ENCODE measurements at regions not wholly inside any gene's neighbourhood (a gene's known extent, or its start where the extent isn't known, plus 50 kb on each side); places are given as distances from the start of the nearest gene placed in this dataset.

GRCh38 chr17:73813201-73813600 lies 169.0 kb upstream of the SDK2 start:
- no peak for DNase-seq (ENCODE audit: low spot score)

- no peak for DNase-seq (ENCODE audit: low spot score)
These were observed 169.8 kb upstream of the SDK2 start for GRCh38 chr17:73814075-73814474.

GRCh38 chr17:73815474-73815873 lies 171.2 kb upstream of the SDK2 start:
- DNase-seq (ENCODE audit: low spot score) = no peak

GRCh38 chr17:73819440-73820395 lies 175.5 kb upstream of the SDK2 start:
- no peak for DNase-seq (ENCODE audit: low spot score)

GRCh38 chr17:73820686-73821448 lies 176.6 kb upstream of the SDK2 start:
- peak; percentile 36 for DNase-seq (ENCODE audit: low spot score)

- no peak for DNase-seq (ENCODE audit: low spot score)
These were observed 177.4 kb upstream of the SDK2 start for GRCh38 chr17:73821665-73822064.

GRCh38 chr17:73822371-73822770 lies 178.1 kb upstream of the SDK2 start:
- no peak for DNase-seq (ENCODE audit: low spot score)

- no peak for DNase-seq (ENCODE audit: low spot score)
These were observed 179.4 kb upstream of the SDK2 start for GRCh38 chr17:73823684-73824083.

GRCh38 chr17:73824321-73824720 lies 180.1 kb upstream of the SDK2 start:
- no peak for DNase-seq (ENCODE audit: low spot score)

GRCh38 chr17:73826181-73826871 lies 182.1 kb upstream of the SDK2 start:
- DNase-seq (ENCODE audit: low spot score) = no peak

- no peak for DNase-seq (ENCODE audit: low spot score)
These were observed 182.6 kb upstream of the SDK2 start for GRCh38 chr17:73826872-73827228.

- DNase-seq (ENCODE audit: low spot score) = no peak
These were observed 183.5 kb upstream of the SDK2 start for GRCh38 chr17:73827627-73828291.

- no peak for DNase-seq (ENCODE audit: low spot score)
These were observed 185.5 kb upstream of the SDK2 start for GRCh38 chr17:73829676-73830280.

GRCh38 chr17:73831699-73832098 lies 187.5 kb upstream of the SDK2 start:
- no peak for DNase-seq (ENCODE audit: low spot score)

- peak; percentile 73 for DNase-seq (ENCODE audit: low spot score)
These were observed 189.7 kb upstream of the SDK2 start for GRCh38 chr17:73833775-73834488.

GRCh38 chr17:73834684-73835343 lies 190.6 kb upstream of the SDK2 start:
- DNase-seq (ENCODE audit: low spot score) = no peak

- no peak for DNase-seq (ENCODE audit: low spot score)
These were observed 191.4 kb upstream of the SDK2 start for GRCh38 chr17:73835605-73836004.

- no peak for DNase-seq (ENCODE audit: low spot score)
These were observed 194.6 kb upstream of the SDK2 start for GRCh38 chr17:73838815-73839214.

GRCh38 chr17:73840829-73841228 lies 196.6 kb upstream of the SDK2 start:
- no peak for DNase-seq (ENCODE audit: low spot score)

GRCh38 chr17:73841431-73842060 lies 197.3 kb upstream of the SDK2 start:
- peak; percentile 19 for DNase-seq (ENCODE audit: low spot score)

Data from A172 (cell line).